HG03045 (cell line): ENCODE measurements at regions not wholly inside any gene's neighbourhood (a gene's known extent, or its start where the extent isn't known, plus 50 kb on each side); places are given as distances from the start of the nearest gene placed in this dataset.
"Not testable (repeated sequence)": the region's sequence is repeated elsewhere in the genome, so short reads cannot be mapped to it uniquely, and the experiment has no call there.

Source experiments
- ATAC-seq: cut with Tn5 transposase; IDR thresholded peaks from one replicate; pipeline ENCODE4 v1.9.1; 2021; ENCODE audit warnings: mild to moderate bottlenecking, moderate library complexity; ENCODE audit not compliant: unreplicated experiment

GRCh38 chr13:80840316-80840976 lies 499.5 kb upstream of the SPRY2 start:
- ATAC-seq, result no peak

- ATAC-seq, result no peak
Measured at GRCh38 chr13:80835902-80836301, 495.0 kb upstream of the SPRY2 start.

GRCh38 chr13:80830431-80830830 lies 489.5 kb upstream of the SPRY2 start:
- no peak for ATAC-seq

- ATAC-seq, result no peak
Measured at GRCh38 chr13:80828759-80829158, 487.8 kb upstream of the SPRY2 start.

GRCh38 chr13:80825276-80825675 lies 484.4 kb upstream of the SPRY2 start:
- ATAC-seq, result no peak

- ATAC-seq, result no peak
Measured at GRCh38 chr13:80824229-80824628, 483.3 kb upstream of the SPRY2 start.

- ATAC-seq, result no peak
Measured at GRCh38 chr13:80823472-80823871, 482.5 kb upstream of the SPRY2 start.

- ATAC-seq, result no peak
Measured at GRCh38 chr13:80821466-80821865, 480.5 kb upstream of the SPRY2 start.

GRCh38 chr13:80817979-80818378 lies 477.1 kb upstream of the SPRY2 start:
- ATAC-seq, result no peak

- no peak for ATAC-seq
Measured at GRCh38 chr13:80814541-80814940, 473.6 kb upstream of the SPRY2 start.

GRCh38 chr13:80810294-80810693 lies 469.4 kb upstream of the SPRY2 start:
- not testable (repeated sequence) for ATAC-seq

- no peak for ATAC-seq
Measured at GRCh38 chr13:80802946-80803345, 462.0 kb upstream of the SPRY2 start.

GRCh38 chr13:80798576-80799133 lies 457.7 kb upstream of the SPRY2 start:
- no peak for ATAC-seq

GRCh38 chr13:80787604-80788003 lies 446.7 kb upstream of the SPRY2 start:
- ATAC-seq, result no peak

GRCh38 chr13:80783926-80784565 lies 443.1 kb upstream of the SPRY2 start:
- no peak for ATAC-seq

- no peak for ATAC-seq
Measured at GRCh38 chr13:80782441-80782840, 441.5 kb upstream of the SPRY2 start.

GRCh38 chr13:80778297-80778696 lies 437.4 kb upstream of the SPRY2 start:
- no peak for ATAC-seq

- no peak for ATAC-seq
Measured at GRCh38 chr13:80757694-80758093, 416.8 kb upstream of the SPRY2 start.

GRCh38 chr13:80755910-80756309 lies 415.0 kb upstream of the SPRY2 start:
- no peak for ATAC-seq

- no peak for ATAC-seq
Measured at GRCh38 chr13:80754441-80754840, 413.5 kb upstream of the SPRY2 start.

- no peak for ATAC-seq
Measured at GRCh38 chr13:80753866-80754265, 412.9 kb upstream of the SPRY2 start.

GRCh38 chr13:80751854-80752253 lies 410.9 kb upstream of the SPRY2 start:
- ATAC-seq, result no peak
